HCT116 (cell line): ENCODE measurements at regions not wholly inside any gene's neighbourhood (a gene's known extent, or its start where the extent isn't known, plus 50 kb on each side); places are given as distances from the start of the nearest gene placed in this dataset.

Experiments used
- ATAC-seq: fragments of 200-7000 bp; cut with Tn5 transposase; 2 replicates; pipeline ENCODE4 v1.9.1; 2020; ENCODE audit warnings: mild to moderate bottlenecking, moderate library complexity
- BruUV-seq: library from RNA; stranded (reverse); fragments of 400-500 nt; replicated peaks from 2 replicates; lab custom pipeline; 2021; lab: Mats Ljungman, UMichigan
- CTCF ChIA-PET: fragments of 300-600 bp; sonication (Branson Sonifier 250); formaldehyde crosslinking; loops from one replicate; lab custom pipeline; 2021; ENCODE audit warnings: antibody characterized with exemption; lab: Charles Lee
- POLR2A ChIA-PET: fragments of 300-600, 350-600 bp; sonication (Branson Sonifier 250); formaldehyde crosslinking; loops from one replicate; lab custom pipeline; 2021; ENCODE audit warnings: antibody characterized with exemption; lab: Charles Lee
- RAD21 ChIA-PET, 2 experiments: fragments of 300-600 bp; sonication (Branson Sonifier 250); formaldehyde crosslinking; loops; one replicate each; lab custom pipeline; 2023; ENCODE audit warnings: low total read pairs in 2 of 2; ENCODE audit not compliant: uncharacterized antibody in 2 of 2, unreplicated experiment in 2 of 2, low non-redundant PET in 1 of 2; lab: Charles Lee
- DNase-seq: peaks from one replicate; pipeline ENCODE4 v3.0.0-alpha.2; 2010; ENCODE audit warnings: low read depth, low spot score
- H2AFZ ChIP-seq: fragments of 200-600 bp; shearing (Covaris generic), sonication (generic); 2 replicates; pipeline ENCODE4 v1.6.1; 2017; ENCODE audit warnings: low read depth, mixed run types, mixed read lengths, antibody characterized with exemption, low read length; ENCODE audit not compliant: poor library complexity, severe bottlenecking
- H3K27ac ChIP-seq: 2 replicates; pipeline ENCODE4 v1.5.1; 2012; ENCODE audit warnings: low read depth, low read length
- H3K27me3 ChIP-seq: fragments of 200-600 bp; sonication (generic); 2 replicates; pipeline ENCODE4 v1.6.1; 2016; ENCODE audit warnings: mixed run types, low read length, mixed read lengths; ENCODE audit not compliant: insufficient read depth
- H3K36me3 ChIP-seq, 2 experiments: fragments of 200-500 bp in 1 of 2; fragments of 200-600 bp in 1 of 2; sonication (Bioruptor generic) in 1 of 2; sonication (generic) in 1 of 2; 2 replicates each; pipeline versions ENCODE4 v1.5.1 to v1.6.1; 2014 to 2016; ENCODE audit warnings: low read length in 2 of 2, inconsistent platforms in 1 of 2, mixed read lengths in 1 of 2, mixed run types in 1 of 2; ENCODE audit not compliant: insufficient read depth in 2 of 2, control insufficient read depth in 1 of 2
- H3K4me1 ChIP-seq, 2 experiments: fragments of 200-600 bp in 1 of 2; sonication (generic) in 1 of 2; 2 replicates each; pipeline versions ENCODE4 v1.5.1 to v1.6.1; 2012 to 2017; ENCODE audit warnings: low read length in 2 of 2, inconsistent platforms in 1 of 2, mild to moderate bottlenecking in 1 of 2, mixed read lengths in 1 of 2, mixed run types in 1 of 2, moderate library complexity in 1 of 2; ENCODE audit not compliant: insufficient read depth in 2 of 2, control insufficient read depth in 1 of 2
- H3K4me2 ChIP-seq: fragments of 200-600 bp; sonication (generic); 2 replicates; pipeline ENCODE4 v1.6.1; 2017; ENCODE audit warnings: mixed run types, low read length, mixed read lengths
- H3K4me3 ChIP-seq, 2 experiments: fragments of 200-600 bp in 1 of 2; sonication (generic) in 1 of 2; replicated peaks in 1 of 2; 2 replicates each; pipeline ENCODE4 v1.5.1; 2011 to 2016; ENCODE audit warnings: low read length in 2 of 2, control low read depth in 1 of 2, low read depth in 1 of 2, mild to moderate bottlenecking in 1 of 2, mixed read lengths in 1 of 2, mixed run types in 1 of 2
- H3K79me2 ChIP-seq: fragments of 200-600 bp; sonication (generic); 2 replicates; pipeline ENCODE4 v1.6.1; 2017; ENCODE audit warnings: mild to moderate bottlenecking, mixed run types, low read length, moderate library complexity, mixed read lengths; ENCODE audit not compliant: insufficient read depth
- H3K9ac ChIP-seq: fragments of 200-600 bp; sonication (generic); 2 replicates; pipeline ENCODE4 v1.6.1; 2016; ENCODE audit warnings: low read length, mixed read lengths
- H3K9me2 ChIP-seq: fragments of 200-600 bp; sonication (generic), shearing (Covaris generic); 2 replicates; pipeline ENCODE4 v1.6.1; 2017; ENCODE audit warnings: mixed run types, mild to moderate bottlenecking, moderate library complexity; ENCODE audit not compliant: insufficient read depth
- H3K9me3 ChIP-seq, 2 experiments: fragments of 200-500 bp in 1 of 2; fragments of 200-600 bp in 1 of 2; sonication (Bioruptor generic) in 1 of 2; sonication (generic) in 1 of 2; 2 replicates each; pipeline ENCODE4 v1.6.1; 2014 to 2017; ENCODE audit warnings: low read length in 2 of 2, mixed read lengths in 2 of 2, inconsistent platforms in 1 of 2, low read depth in 1 of 2, mild to moderate bottlenecking in 1 of 2, mixed run types in 1 of 2, moderate library complexity in 1 of 2; ENCODE audit not compliant: control insufficient read depth in 1 of 2, insufficient read depth in 1 of 2
- H4K20me1 ChIP-seq: fragments of 200-600 bp; sonication (generic), shearing (Covaris generic); 2 replicates; pipeline ENCODE4 v1.6.1; 2017; ENCODE audit warnings: mixed run types, mild to moderate bottlenecking, moderate library complexity; ENCODE audit not compliant: insufficient read depth
- CBX3 ChIP-seq: IDR thresholded peaks from 2 replicates; pipeline ENCODE4 v1.6.1; 2012; ENCODE audit warnings: low read depth
- CEBPB ChIP-seq: IDR thresholded peaks from 2 replicates; pipeline ENCODE4 v1.6.1; 2012; ENCODE audit warnings: low read depth
- CTCF ChIP-seq, 3 experiments: fragments of 200-600 bp in 1 of 3; sonication (generic) in 1 of 3; IDR thresholded peaks in 2 of 3; conservative IDR thresholded peaks in 1 of 3; 2 replicates each; pipeline ENCODE4 v1.5.1; 2012 to 2017; ENCODE audit warnings: low read depth in 2 of 3, low read length in 2 of 3, antibody characterized with exemption in 1 of 3, borderline replicate concordance in 1 of 3, control low read depth in 1 of 3, mild to moderate bottlenecking in 1 of 3, mixed read lengths in 1 of 3, mixed run types in 1 of 3, moderate library complexity in 1 of 3; ENCODE audit not compliant: insufficient read depth in 1 of 3
- EGR1 ChIP-seq: IDR thresholded peaks from 2 replicates; pipeline ENCODE4 v1.6.1; 2012; ENCODE audit warnings: low read depth
- EZH2phosphoT487 ChIP-seq: fragments of 200-600 bp; IDR thresholded peaks from 2 replicates; pipeline ENCODE4 v1.6.1; 2018; ENCODE audit warnings: antibody characterized with exemption, borderline replicate concordance
- FOSL1 ChIP-seq: IDR thresholded peaks from 2 replicates; pipeline ENCODE4 v1.6.1; 2012; ENCODE audit warnings: low read depth
- MAX ChIP-seq: IDR thresholded peaks from 2 replicates; pipeline ENCODE4 v1.6.1; 2012
- REST ChIP-seq: IDR thresholded peaks from 2 replicates; pipeline ENCODE4 v1.6.1; 2012; ENCODE audit warnings: low read depth
- YY1 ChIP-seq: IDR thresholded peaks from 2 replicates; pipeline ENCODE4 v1.6.1; 2011; ENCODE audit warnings: low read length, low read depth, moderate library complexity, mild to moderate bottlenecking; ENCODE audit not compliant: insufficient replicate concordance; ENCODE audit errors: extremely low read depth
- ZFX ChIP-seq: fragments of 450-650 bp; IDR thresholded peaks from 2 replicates; pipeline ENCODE4 v1.6.1; 2017
- intact Hi-C: fragments of 100-400 bp; cut with micrococcal nuclease; formaldehyde crosslinking; loops from 2 replicates; pipeline ENCODE4 v1.10.0; 2022

GRCh38 chr20:50401587-50402418 is 108.4 kb upstream of the PTPN1 start (continued):
- TF ChIP-seq REST: no peak
- TF ChIP-seq ZFX: no peak

- DNase-seq (no peak), ATAC-seq (peak; percentile 59)
- CTCF ChIA-PET: no interaction called here
- Histone ChIP-seq H3K9me3 (no peaks in the 10 kb centered on the region), H4K20me1 (no peaks in the 10 kb centered on the region), H3K79me2 (no peaks in the 10 kb centered on the region), H3K4me3 (no peak overlapping the region), H3K4me2 (peak overlapping the region; percentile 30; the same call in 1 of the 2 replicates), H3K36me3 (no peaks in the 10 kb centered on the region), H2AFZ (no peak overlapping the region), H3K9me2 (no peaks in the 10 kb centered on the region), H3K4me1 (peaks cover 6 to 7% of the 10 kb centered on the region in 2 experiments; a peak in 3 of 4 replicates), H3K27ac (no peak overlapping the region), H3K27me3 (no peaks in the 10 kb centered on the region; the same call in 1 of the 2 replicates), H3K9ac (no peak overlapping the region)
- POLR2A ChIA-PET: no interaction called here
- intact Hi-C loops: no loop called here
- RAD21 ChIA-PET: no interaction called here
- no TSS peak for BruUV-seq
- no peak for TF ChIP-seq CBX3
- TF ChIP-seq EGR1: no peak
- no peak for TF ChIP-seq CEBPB
- TF ChIP-seq YY1: no peak
- TF ChIP-seq REST: no peak
- TF ChIP-seq MAX: no peak
- TF ChIP-seq EZH2phosphoT487: no peak
- TF ChIP-seq CTCF (IDR thresholded peaks at IDR 0.05 in 2 of 3, conservative IDR thresholded peaks at IDR 0.05 in 1 of 3; ENCODE audit: borderline replicate concordance in 1 of 3, insufficient read depth in 1 of 3, low read depth in 2 of 3, low read length in 2 of 3): no peak
- TF ChIP-seq FOSL1: no peak
Observed at GRCh38 chr20:50403565-50404418, 106.4 kb upstream of the PTPN1 start.
